Suprapubic skin (tissue), 4 donors: ENCODE measurements at regions not wholly inside any gene's neighbourhood (a gene's known extent, or its start where the extent isn't known, plus 50 kb on each side); places are given as distances from the start of the nearest gene placed in this dataset.

Experiments
- DNase-seq, 2 donors: peaks; one replicate each; pipeline ENCODE4 v3.0.0-alpha.2; 2019; ENCODE audit warnings: low spot score in 2 of 2
- H3K27ac ChIP-seq: fragments of 200-600 bp; sonication (generic); one replicate; pipeline ENCODE4 v1.5.1; 2019
- H3K27me3 ChIP-seq: fragments of 200-600 bp; sonication (generic); one replicate; pipeline ENCODE4 v1.5.1; 2019
- H3K36me3 ChIP-seq: fragments of 200-600 bp; sonication (generic); one replicate; pipeline ENCODE4 v1.5.1; 2019
- H3K4me1 ChIP-seq: fragments of 200-600 bp; sonication (generic); one replicate; pipeline ENCODE4 v1.5.1; 2019
- H3K4me3 ChIP-seq: fragments of 200-600 bp; sonication (generic); one replicate; pipeline ENCODE4 v1.5.1; 2019; ENCODE audit warnings: mild to moderate bottlenecking
- H3K9me3 ChIP-seq: fragments of 200-600 bp; sonication (generic); one replicate; pipeline ENCODE4 v1.5.1; 2019
- CTCF ChIP-seq, 2 donors: fragments of 200-600 bp in 1 of 2; fragments of 450-650 bp in 1 of 2; sonication (generic) in 1 of 2; IDR thresholded peaks; one replicate each; pipeline ENCODE4 v1.5.1; 2016 to 2019; ENCODE audit warnings: antibody characterized with exemption in 2 of 2, mild to moderate bottlenecking in 1 of 2, moderate library complexity in 1 of 2
- EP300 ChIP-seq: sonication (generic); formaldehyde crosslinking; IDR thresholded peaks from one replicate; pipeline ENCODE4 v1.6.1; 2017; ENCODE audit warnings: antibody characterized with exemption
- POLR2A ChIP-seq, 2 donors: fragments of 450-650 bp; IDR thresholded peaks; one replicate each; pipeline ENCODE4 v1.6.1; 2017; ENCODE audit warnings: antibody characterized with exemption in 2 of 2, mild to moderate bottlenecking in 2 of 2, moderate library complexity in 2 of 2
- POLR2AphosphoS5 ChIP-seq, 3 donors: sonication (generic); formaldehyde crosslinking; IDR thresholded peaks; one replicate each; pipeline ENCODE4 v1.6.1; 2017; ENCODE audit warnings: antibody characterized with exemption in 3 of 3
- WGBS: methylation state at CpG from one replicate; pipeline ENCODE4 v1.1.5; 2018; 5-methylcytosine and 5-hydroxymethylcytosine counted together

DNA sequence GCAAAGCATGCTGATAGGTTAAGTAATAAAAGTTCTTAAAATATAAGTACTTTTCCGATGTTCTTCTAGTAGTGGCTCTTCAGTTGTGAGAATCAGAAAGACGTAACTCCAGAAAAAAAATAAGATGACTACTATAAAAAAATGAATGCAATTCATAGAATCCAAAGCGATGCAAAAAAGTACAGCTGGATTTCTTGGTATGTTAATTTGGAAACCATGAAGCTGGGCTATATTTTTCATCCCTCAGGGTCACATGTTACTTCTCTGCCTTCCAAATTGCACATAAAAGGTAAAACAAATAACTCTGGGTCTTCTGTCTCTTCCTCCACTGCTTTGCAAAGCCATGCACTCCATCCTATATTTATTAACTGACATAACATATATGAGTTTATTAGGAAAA lies 843.9 kb upstream of the DPPA4 start:
- 78% methylated on average over 3 of the region's 3 CpGs for WGBS
- Histone ChIP-seq H3K4me1 (no peaks in the 10 kb centered on the region), H3K9me3 (no peaks in the 10 kb centered on the region), H3K27me3 (no peaks in the 10 kb centered on the region), H3K27ac (no peak overlapping the region), H3K4me3 (no peak overlapping the region), H3K36me3 (no peaks in the 10 kb centered on the region)
- no peak for DNase-seq
- TF ChIP-seq POLR2AphosphoS5 (IDR thresholded peaks at IDR 0.05) (no peak), POLR2A (IDR thresholded peaks at IDR 0.05) (no peak), EP300 (no peak), CTCF (IDR thresholded peaks at IDR 0.05) (no peak)

GRCh38 chr3:110184536-110184935 lies 847.2 kb upstream of the DPPA4 start:
- H3K4me1 ChIP-seq: no peaks in the 10 kb centered on the region
- TF ChIP-seq EP300 (no peak), CTCF (IDR thresholded peaks at IDR 0.05) (no peak)
- H3K27me3 ChIP-seq: no peaks in the 10 kb centered on the region
- H3K27ac ChIP-seq: no peak overlapping the region
- no peak for DNase-seq
- no peaks in the 10 kb centered on the region for H3K9me3 ChIP-seq
- H3K4me3 ChIP-seq: no peak overlapping the region
- 13% methylated on average over 1 of the region's 1 CpG for WGBS
- H3K36me3 ChIP-seq: no peaks in the 10 kb centered on the region

- 31% methylated on average over 2 of the region's 2 CpGs for WGBS
- Histone ChIP-seq H3K36me3 (no peaks in the 10 kb centered on the region), H3K4me1 (no peaks in the 10 kb centered on the region), H3K27ac (no peak overlapping the region), H3K4me3 (no peak overlapping the region), H3K9me3 (no peaks in the 10 kb centered on the region), H3K27me3 (no peaks in the 10 kb centered on the region)
- DNase-seq: no peak
- TF ChIP-seq POLR2A (IDR thresholded peaks at IDR 0.05) (no peak), POLR2AphosphoS5 (IDR thresholded peaks at IDR 0.05) (no peak), EP300 (no peak), CTCF (IDR thresholded peaks at IDR 0.05) (no peak)
These were observed 855.7 kb upstream of the DPPA4 start for GRCh38 chr3:110193074-110193473.

- Histone ChIP-seq H3K27ac (no peak overlapping the region), H3K36me3 (no peaks in the 10 kb centered on the region), H3K27me3 (no peaks in the 10 kb centered on the region), H3K4me1 (no peaks in the 10 kb centered on the region), H3K4me3 (no peak overlapping the region), H3K9me3 (peaks cover 8% of the 10 kb centered on the region)
- TF ChIP-seq CTCF (IDR thresholded peaks at IDR 0.05) (no peak), POLR2A (IDR thresholded peaks at IDR 0.05) (no peak), POLR2AphosphoS5 (IDR thresholded peaks at IDR 0.05) (no peak), EP300 (no peak)
- DNase-seq: peak in 1 of 2 donors; percentile 70
- 83% methylated on average over 6 of the region's 12 CpGs for whole genome bisulfite sequencing
These were observed 861.6 kb upstream of the DPPA4 start for GRCh38 chr3:110198717-110199587.

GRCh38 chr3:110199588-110199943 lies 862.2 kb upstream of the DPPA4 start:
- Histone ChIP-seq H3K36me3 (no peaks in the 10 kb centered on the region), H3K27me3 (no peaks in the 10 kb centered on the region), H3K9me3 (peaks cover 8% of the 10 kb centered on the region), H3K4me1 (no peaks in the 10 kb centered on the region), H3K27ac (no peak overlapping the region), H3K4me3 (no peak overlapping the region)
- 100% methylated on average over 2 of the region's 2 CpGs for WGBS
- TF ChIP-seq EP300 (no peak), POLR2A (IDR thresholded peaks at IDR 0.05) (no peak), CTCF (IDR thresholded peaks at IDR 0.05) (no peak), POLR2AphosphoS5 (IDR thresholded peaks at IDR 0.05) (no peak)
- no peak for DNase-seq
